Osteoblast (primary cell): ENCODE measurements at regions not wholly inside any gene's neighbourhood (a gene's known extent, or its start where the extent isn't known, plus 50 kb on each side); places are given as distances from the start of the nearest gene placed in this dataset.

Source experiments
- DNase-seq: peaks from one replicate; pipeline ENCODE4 v3.0.0; 2011; ENCODE audit warnings: low spot score, mixed read lengths; ENCODE audit not compliant: insufficient read length; ENCODE audit errors: missing footprints
- H2AFZ ChIP-seq: 2 replicates; pipeline ENCODE4 v1.6.0; 2011; ENCODE audit warnings: mild to moderate bottlenecking, low read length
- H3K27ac ChIP-seq: 2 replicates; pipeline ENCODE4 v1.5.1; 2011; ENCODE audit warnings: mild to moderate bottlenecking, low read depth, low read length, moderate library complexity
- H3K27me3 ChIP-seq: 2 replicates; pipeline ENCODE4 v1.6.0; 2012; ENCODE audit warnings: mild to moderate bottlenecking, control low read depth, inconsistent platforms, low read length, moderate library complexity; ENCODE audit not compliant: insufficient read depth
- H3K36me3 ChIP-seq: 2 replicates; pipeline ENCODE4 v1.5.1; 2011; ENCODE audit warnings: mild to moderate bottlenecking, low read length, control low read depth, moderate library complexity; ENCODE audit not compliant: insufficient read depth
- H3K4me1 ChIP-seq: 2 replicates; pipeline ENCODE4 v1.5.1; 2011; ENCODE audit warnings: mild to moderate bottlenecking, low read length, control low read depth, moderate library complexity; ENCODE audit not compliant: insufficient read depth
- H3K4me2 ChIP-seq: 2 replicates; pipeline ENCODE4 v1.6.0; 2011; ENCODE audit warnings: mild to moderate bottlenecking, low read length; ENCODE audit not compliant: insufficient read depth
- H3K4me3 ChIP-seq: fragments of 200-600 bp; sonication (generic); 3 replicates; pipeline ENCODE4 v1.5.1; 2012; ENCODE audit warnings: mild to moderate bottlenecking, low read length, inconsistent platforms; ENCODE audit not compliant: insufficient read depth
- H3K79me2 ChIP-seq: 2 replicates; pipeline ENCODE4 v1.6.0; 2012; ENCODE audit warnings: mild to moderate bottlenecking, low read length, control low read depth, inconsistent platforms; ENCODE audit not compliant: insufficient read depth
- H3K9me3 ChIP-seq: 2 replicates; pipeline ENCODE4 v1.5.1; 2011; ENCODE audit warnings: low read depth, low read length, control low read depth
- H4K20me1 ChIP-seq: 2 replicates; pipeline ENCODE4 v1.6.0; 2012; ENCODE audit warnings: mild to moderate bottlenecking, low read length, control low read depth; ENCODE audit not compliant: insufficient read depth
- CTCF ChIP-seq: IDR thresholded peaks from 2 replicates; pipeline ENCODE4 v1.5.1; 2011; ENCODE audit warnings: mild to moderate bottlenecking, low read depth, low read length, moderate library complexity; ENCODE audit errors: extremely low read depth

DNA sequence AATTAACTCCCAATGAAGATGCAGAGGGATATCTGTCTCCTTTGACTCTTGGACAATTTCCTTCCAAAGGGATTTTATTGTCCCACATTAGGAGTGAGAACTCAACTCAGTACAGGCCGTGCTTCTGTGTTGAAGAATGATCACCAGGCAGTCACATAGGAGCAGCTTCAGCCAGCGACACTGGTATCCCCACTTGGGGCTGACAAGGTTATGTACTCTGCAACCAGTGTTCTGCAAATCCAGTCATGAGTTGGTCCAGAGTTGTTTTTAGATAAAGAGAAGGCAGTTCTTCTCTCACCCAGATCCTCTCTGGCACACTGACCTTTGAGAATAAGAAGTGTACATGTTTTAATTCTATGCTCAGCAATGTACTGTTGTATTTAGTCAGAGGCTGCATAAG is 415.8 kb downstream of the SETD4 start:
- Histone ChIP-seq H3K36me3 (no peaks in the 10 kb centered on the region), H4K20me1 (no peaks in the 10 kb centered on the region), H3K27me3 (no peaks in the 10 kb centered on the region), H2AFZ (no peak overlapping the region), H3K9me3 (no peaks in the 10 kb centered on the region), H3K27ac (no peak overlapping the region), H3K4me3 (no peak overlapping the region), H3K79me2 (no peaks in the 10 kb centered on the region), H3K4me2 (no peak overlapping the region), H3K4me1 (peaks cover 51% of the 10 kb centered on the region)
- DNase-seq: no peak
- TF ChIP-seq CTCF: no peak

- no peaks in the 10 kb centered on the region for H3K36me3 ChIP-seq
- no peak overlapping the region for H3K27ac ChIP-seq
- peaks cover 39% of the 10 kb centered on the region for H3K4me1 ChIP-seq
- H3K79me2 ChIP-seq: no peaks in the 10 kb centered on the region
- no peaks in the 10 kb centered on the region for H3K27me3 ChIP-seq
- TF ChIP-seq CTCF: no peak
- H3K4me3 ChIP-seq: no peak overlapping the region
- H3K9me3 ChIP-seq: no peaks in the 10 kb centered on the region
- H2AFZ ChIP-seq: no peak overlapping the region
- no peaks in the 10 kb centered on the region for H4K20me1 ChIP-seq
- H3K4me2 ChIP-seq: no peak overlapping the region
- no peak for DNase-seq
Observed at GRCh38 chr21:35643176-35643575, 417.1 kb downstream of the SETD4 start.

DNA sequence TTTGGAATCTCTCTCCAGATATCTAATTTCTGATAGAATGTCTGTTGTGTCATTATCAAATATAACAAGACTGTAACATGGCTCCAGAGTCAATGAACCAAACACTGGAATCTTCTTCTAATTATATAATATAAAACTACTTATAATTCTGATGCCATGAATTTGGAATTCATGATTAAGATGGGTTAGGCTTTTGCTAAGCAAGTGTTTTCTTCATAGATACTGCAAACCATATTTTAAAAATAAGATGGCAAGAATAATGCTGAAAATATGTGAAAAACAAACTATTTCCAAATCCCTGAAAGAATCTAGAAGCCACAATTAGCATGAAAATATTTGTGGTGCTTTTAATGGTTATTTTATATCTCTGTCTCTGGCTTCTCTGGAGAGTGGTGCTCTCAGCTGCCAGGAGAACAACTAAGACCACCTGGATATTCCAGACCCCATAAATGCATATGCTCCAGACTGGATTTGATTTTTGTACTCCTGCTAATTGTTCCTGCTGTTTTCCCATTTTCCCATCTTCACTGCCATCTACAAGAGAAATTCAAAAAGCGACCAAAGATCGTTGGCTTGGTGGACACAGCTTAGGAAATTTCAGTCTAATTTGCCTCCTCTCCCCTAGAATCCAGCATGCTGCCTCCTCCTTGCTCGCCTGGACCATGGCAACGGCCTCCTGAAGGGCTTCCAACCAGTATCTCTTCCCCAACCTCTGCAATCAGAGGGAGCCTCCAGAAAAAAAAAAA is 418.9 kb downstream of the SETD4 start:
- Histone ChIP-seq H3K27ac (peak overlapping the region; percentile 42), H3K9me3 (no peaks in the 10 kb centered on the region), H3K4me2 (peak overlapping the region; percentile 25), H2AFZ (no peak overlapping the region), H3K79me2 (no peaks in the 10 kb centered on the region), H3K36me3 (no peaks in the 10 kb centered on the region), H3K4me3 (no peak overlapping the region), H3K4me1 (peaks cover 39% of the 10 kb centered on the region), H4K20me1 (no peaks in the 10 kb centered on the region), H3K27me3 (no peaks in the 10 kb centered on the region)
- TF ChIP-seq CTCF: no peak
- peak; percentile 55 for DNase-seq

DNA sequence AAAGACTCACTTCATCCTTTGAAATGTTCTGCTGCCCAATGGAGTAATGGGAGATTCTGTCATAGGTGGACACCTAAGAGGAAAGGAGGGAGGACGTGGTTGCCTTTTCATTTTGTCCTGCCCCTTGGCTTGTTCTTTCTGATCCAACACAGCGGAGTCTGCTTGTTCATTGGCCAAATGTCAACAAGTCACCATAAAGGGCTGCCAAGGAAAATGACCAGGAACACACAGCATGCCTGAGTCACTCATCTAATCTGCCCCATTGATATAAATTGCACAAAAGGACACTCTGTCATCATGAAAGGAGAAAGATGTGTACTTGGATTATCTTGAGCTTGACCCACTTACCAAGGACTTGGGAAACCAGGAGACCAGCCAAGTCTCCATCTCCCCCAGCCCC is 422.9 kb downstream of the SETD4 start:
- Histone ChIP-seq H3K9me3 (no peaks in the 10 kb centered on the region), H3K79me2 (no peaks in the 10 kb centered on the region), H3K27me3 (no peaks in the 10 kb centered on the region), H3K4me1 (peaks cover 44% of the 10 kb centered on the region), H2AFZ (peak overlapping the region; percentile 61), H3K27ac (peak overlapping the region; percentile 12), H3K4me2 (peak overlapping the region; percentile 39), H4K20me1 (no peaks in the 10 kb centered on the region), H3K4me3 (no peak overlapping the region), H3K36me3 (no peaks in the 10 kb centered on the region)
- DNase-seq: no peak
- no peak for TF ChIP-seq CTCF
